ENCODE measurements at regions not wholly inside any gene's neighbourhood (a gene's known extent, or its start where the extent isn't known, plus 50 kb on each side); places are given as distances from the start of the nearest gene placed in this dataset.

GRCh38 chr2:67883316-67884087, 179.3 kb downstream of the C1D start:
- Histone ChIP-seq H3K4me3 (replicated peaks; ENCODE audit: low read depth, low read length) (no peak overlapping the region), H3K36me3 (ENCODE audit: control insufficient read depth, insufficient read depth, low read length) (no peaks in the 10 kb centered on the region), H3K27me3 (replicated peaks; ENCODE audit: control insufficient read depth, insufficient read depth, low read length) (no peaks in the 10 kb centered on the region; the same call in 1 of the 2 replicates)
- no peak for TF ChIP-seq CTCF (IDR thresholded peaks at IDR 0.05; ENCODE audit: insufficient read depth, low read length, poor library complexity, severe bottlenecking)
- DNase-seq (ENCODE audit: extremely low read depth, insufficient read length), result no peak

DNA sequence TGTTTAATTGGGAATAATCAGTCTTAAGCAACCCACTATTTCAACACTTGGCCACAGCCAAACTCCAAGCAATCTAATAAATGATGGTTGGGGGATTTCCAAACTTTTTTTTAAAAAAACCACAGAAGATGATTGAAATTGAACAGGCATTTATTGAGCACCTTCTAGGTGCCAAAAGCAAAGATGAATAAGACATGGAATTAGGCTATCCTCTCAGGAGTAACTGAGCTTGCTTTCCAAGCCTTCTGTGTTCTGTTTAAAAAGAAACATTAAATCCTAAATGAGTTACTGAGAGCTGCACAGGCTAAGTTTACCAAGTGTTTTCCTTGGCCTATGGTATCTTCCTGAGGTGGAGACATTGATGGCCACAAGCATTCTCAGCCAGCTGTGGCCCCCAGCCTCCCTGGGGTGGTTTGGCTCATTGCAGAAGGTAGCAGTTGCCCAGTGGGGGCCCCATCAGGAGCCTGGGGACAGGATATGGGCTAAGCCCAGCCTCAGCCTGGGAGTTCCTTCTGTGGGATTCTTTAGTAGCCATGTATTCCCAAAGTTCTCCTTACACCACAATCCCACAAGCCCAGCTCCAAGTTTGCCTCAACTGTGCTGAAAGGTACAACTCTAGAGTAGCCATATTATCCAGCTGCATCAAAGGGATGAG, 174.3 kb downstream of the C1D start:
- Histone ChIP-seq H3K4me3 (replicated peaks; ENCODE audit: low read depth, low read length) (no peak overlapping the region), H3K36me3 (ENCODE audit: control insufficient read depth, insufficient read depth, low read length) (no peaks in the 10 kb centered on the region), H3K27me3 (replicated peaks; ENCODE audit: control insufficient read depth, insufficient read depth, low read length) (no peaks in the 10 kb centered on the region)
- no peak for TF ChIP-seq CTCF (IDR thresholded peaks at IDR 0.05; ENCODE audit: insufficient read depth, low read length, poor library complexity, severe bottlenecking)
- no peak for DNase-seq (ENCODE audit: extremely low read depth, insufficient read length)

DNA sequence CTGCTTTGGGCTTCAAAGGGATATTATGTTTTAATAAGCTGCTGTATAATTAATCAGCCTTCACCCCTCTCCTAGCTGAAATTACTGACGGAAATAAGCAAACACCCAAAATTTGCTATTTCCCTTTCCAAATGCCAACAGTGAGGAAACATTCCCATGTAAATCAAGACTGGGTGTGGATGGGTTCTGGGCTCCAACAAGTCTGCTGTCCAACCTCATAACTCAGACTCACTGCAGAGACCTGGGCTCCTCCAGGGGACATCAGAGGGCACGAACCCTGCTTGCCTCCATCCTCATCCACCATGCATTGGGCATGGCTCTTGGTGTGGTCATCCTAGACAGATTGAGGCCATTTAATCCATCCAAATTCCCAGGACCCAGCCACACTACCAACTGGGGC, 173.7 kb downstream of the C1D start:
- TF ChIP-seq CTCF (IDR thresholded peaks at IDR 0.05; ENCODE audit: insufficient read depth, low read length, poor library complexity, severe bottlenecking), result no peak
- Histone ChIP-seq H3K36me3 (ENCODE audit: control insufficient read depth, insufficient read depth, low read length) (no peaks in the 10 kb centered on the region), H3K27me3 (replicated peaks; ENCODE audit: control insufficient read depth, insufficient read depth, low read length) (0 out of 2 replicates have a peak, but pooled peaks cover under 1% of the 10 kb centered on the region), H3K4me3 (replicated peaks; ENCODE audit: low read depth, low read length) (no peak overlapping the region)
- no peak for DNase-seq (ENCODE audit: extremely low read depth, insufficient read length)

GRCh38 chr2:67891642-67892041, 171.2 kb downstream of the C1D start:
- Histone ChIP-seq H3K27me3 (replicated peaks; ENCODE audit: control insufficient read depth, insufficient read depth, low read length) (0 out of 2 replicates have a peak, but pooled peaks cover 1% of the 10 kb centered on the region), H3K4me3 (replicated peaks; ENCODE audit: low read depth, low read length) (no peak overlapping the region), H3K36me3 (ENCODE audit: control insufficient read depth, insufficient read depth, low read length) (no peaks in the 10 kb centered on the region)
- no peak for DNase-seq (ENCODE audit: extremely low read depth, insufficient read length)
- no peak for TF ChIP-seq CTCF (IDR thresholded peaks at IDR 0.05; ENCODE audit: insufficient read depth, low read length, poor library complexity, severe bottlenecking)

DNA sequence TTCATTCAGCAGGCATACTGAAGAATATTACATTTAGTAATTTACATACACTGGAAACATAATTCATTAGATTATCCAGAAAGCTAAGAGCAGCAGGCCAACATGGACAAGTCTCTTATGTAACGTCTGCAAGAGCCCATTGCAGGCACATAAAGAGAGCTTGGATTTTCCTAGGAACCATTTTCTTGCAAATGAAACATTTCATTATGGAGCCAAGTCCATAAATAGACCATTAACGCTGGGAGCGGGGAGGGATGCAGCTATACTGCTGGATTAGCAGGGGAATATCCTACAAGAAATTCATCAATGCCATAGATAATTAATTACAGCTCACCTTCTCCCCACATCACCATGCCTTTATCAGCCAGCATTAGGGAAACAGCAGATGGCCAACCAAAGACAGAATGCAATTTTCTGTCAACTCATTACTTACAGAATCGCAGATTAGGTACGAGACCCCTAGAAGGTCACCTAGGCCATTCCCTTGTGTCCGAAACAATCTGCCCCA, 170.4 kb downstream of the C1D start:
- 0 out of 2 replicates have a peak, but pooled peaks cover 1% of the 10 kb centered on the region for H3K27me3 ChIP-seq (replicated peaks; ENCODE audit: control insufficient read depth, insufficient read depth, low read length)
- no peak overlapping the region for H3K4me3 ChIP-seq (replicated peaks; ENCODE audit: low read depth, low read length)
- DNase-seq (ENCODE audit: extremely low read depth, insufficient read length), result no peak
- no peak for TF ChIP-seq CTCF (IDR thresholded peaks at IDR 0.05; ENCODE audit: insufficient read depth, low read length, poor library complexity, severe bottlenecking)
- H3K36me3 ChIP-seq (ENCODE audit: control insufficient read depth, insufficient read depth, low read length), result no peaks in the 10 kb centered on the region
